Renal pelvis (tissue), 1 donor: ENCODE measurements at regions not wholly inside any gene's neighbourhood (a gene's known extent, or its start where the extent isn't known, plus 50 kb on each side); places are given as distances from the start of the nearest gene placed in this dataset.
A peak's percentile ranks its signal among the peaks of the same experiment; 100 is the strongest.

Experiments
- DNase-seq: peaks from one replicate; pipeline ENCODE4 v3.0.0-alpha.2; 2013

DNA sequence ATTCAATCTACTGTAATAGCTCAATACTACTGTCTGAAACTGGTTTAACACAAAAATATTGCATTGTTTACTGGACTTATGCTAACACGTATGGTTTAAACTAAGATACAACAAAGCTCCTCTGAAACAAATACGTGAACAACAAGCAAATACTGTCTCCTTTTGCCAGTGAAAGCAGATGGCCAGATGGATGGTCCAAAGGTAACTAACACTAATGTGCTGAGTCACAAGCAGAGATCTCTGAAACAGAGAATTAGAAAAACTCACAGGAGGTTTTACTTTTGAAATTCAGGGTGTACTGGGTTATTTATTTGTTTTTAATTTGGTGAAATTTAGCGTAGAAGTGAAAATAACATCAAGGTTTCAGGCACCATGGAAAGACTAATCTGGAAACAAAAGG, 124.3 kb upstream of the SOX4 start:
- DNase-seq: no peak

DNA sequence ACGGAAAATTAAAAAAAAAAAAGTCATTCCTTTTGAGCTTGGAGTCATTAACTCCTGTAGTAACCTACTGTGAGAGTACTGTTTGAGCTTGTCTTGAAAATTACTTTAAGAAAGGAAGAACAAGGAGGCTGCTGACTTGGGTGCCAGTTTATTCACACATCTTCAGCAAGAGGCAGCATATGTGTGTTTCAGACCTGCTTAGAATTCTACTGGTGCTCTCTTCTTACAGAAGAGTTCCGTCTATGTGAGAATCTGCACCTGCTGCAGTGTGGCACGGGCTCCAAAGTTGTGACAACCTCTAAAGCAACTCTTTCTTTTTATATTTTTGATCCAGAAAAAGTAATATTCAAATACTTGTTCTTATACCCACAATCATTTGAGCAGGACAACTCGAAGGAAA, 117.4 kb upstream of the SOX4 start:
- no peak for DNase-seq

DNA sequence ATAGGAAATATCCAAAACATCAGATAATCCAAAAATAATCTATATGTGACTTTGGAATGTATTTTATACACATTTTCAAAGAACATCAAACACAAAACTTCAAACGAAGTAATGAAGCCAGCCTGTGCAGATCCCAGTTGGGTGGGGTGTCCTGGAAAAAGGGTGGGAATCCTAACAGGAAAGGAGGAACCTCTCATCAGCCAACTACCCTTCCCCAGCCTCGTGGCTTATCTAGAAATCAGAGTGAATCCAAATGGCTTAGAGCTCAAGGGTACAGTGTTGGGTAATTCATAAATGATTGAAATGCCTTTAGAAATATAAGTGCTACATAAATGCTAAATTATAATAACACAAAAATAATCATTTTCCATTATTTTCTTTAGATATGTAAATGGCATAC, 115.1 kb upstream of the SOX4 start:
- DNase-seq: no peak

GRCh38 chr6:21478883-21479539, 114.5 kb upstream of the SOX4 start:
- peak; percentile 61 for DNase-seq

GRCh38 chr6:21486115-21486514, 107.4 kb upstream of the SOX4 start:
- DNase-seq: no peak

- no peak for DNase-seq
Measured at GRCh38 chr6:21489826-21490225, 103.7 kb upstream of the SOX4 start.

- DNase-seq: no peak
Measured at GRCh38 chr6:21491955-21492354, 101.6 kb upstream of the SOX4 start.

GRCh38 chr6:21494505-21494904, 99.0 kb upstream of the SOX4 start:
- DNase-seq: no peak

GRCh38 chr6:21496196-21496595, 97.4 kb upstream of the SOX4 start:
- no peak for DNase-seq

GRCh38 chr6:21496706-21497105, 96.8 kb upstream of the SOX4 start:
- no peak for DNase-seq

GRCh38 chr6:21500314-21501020, 93.1 kb upstream of the SOX4 start:
- DNase-seq: no peak

GRCh38 chr6:21501021-21501354, 92.6 kb upstream of the SOX4 start:
- peak; percentile 57 for DNase-seq

DNA sequence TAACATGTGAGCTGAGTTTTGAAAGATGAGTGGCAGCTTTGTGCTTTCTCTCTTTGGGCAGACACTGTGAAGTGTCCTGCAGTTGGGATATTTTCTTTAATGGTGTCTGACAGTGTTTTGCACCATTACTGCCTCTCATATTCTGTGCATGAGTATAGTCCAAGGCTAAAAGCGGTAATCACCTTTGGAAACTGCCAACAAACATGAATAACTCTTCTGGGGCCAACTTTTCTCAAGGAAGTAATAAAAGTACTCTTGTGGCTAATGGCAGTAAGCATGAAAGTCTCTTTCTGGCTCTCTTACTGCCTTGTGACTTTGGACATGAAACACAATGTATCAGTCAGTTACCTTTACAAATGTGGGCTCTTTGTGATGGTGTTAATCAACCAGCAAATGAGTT, 91.7 kb upstream of the SOX4 start:
- DNase-seq: no peak

DNA sequence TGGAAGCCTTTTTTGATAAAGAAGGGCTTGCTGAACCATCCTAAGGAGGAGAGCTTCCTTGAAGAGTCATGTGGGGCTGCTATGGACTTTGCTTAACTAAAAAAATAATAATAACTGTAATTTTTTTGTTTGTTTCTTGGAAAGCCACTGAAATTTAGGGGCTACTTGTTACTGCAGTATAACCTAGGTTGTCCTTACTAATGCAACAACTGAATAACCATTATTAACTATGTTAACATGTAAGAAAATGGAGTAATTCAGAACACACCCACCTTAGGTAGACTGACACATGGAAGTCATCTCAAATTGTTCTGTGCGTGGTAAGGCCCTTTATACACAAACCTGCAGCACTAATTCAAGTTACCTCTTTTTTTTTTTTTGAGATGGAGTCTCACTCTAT, 90.9 kb upstream of the SOX4 start:
- DNase-seq: no peak

GRCh38 chr6:21504790-21505189, 88.8 kb upstream of the SOX4 start:
- no peak for DNase-seq

- DNase-seq: no peak
Measured at GRCh38 chr6:21505574-21505990, 88.0 kb upstream of the SOX4 start.

DNA sequence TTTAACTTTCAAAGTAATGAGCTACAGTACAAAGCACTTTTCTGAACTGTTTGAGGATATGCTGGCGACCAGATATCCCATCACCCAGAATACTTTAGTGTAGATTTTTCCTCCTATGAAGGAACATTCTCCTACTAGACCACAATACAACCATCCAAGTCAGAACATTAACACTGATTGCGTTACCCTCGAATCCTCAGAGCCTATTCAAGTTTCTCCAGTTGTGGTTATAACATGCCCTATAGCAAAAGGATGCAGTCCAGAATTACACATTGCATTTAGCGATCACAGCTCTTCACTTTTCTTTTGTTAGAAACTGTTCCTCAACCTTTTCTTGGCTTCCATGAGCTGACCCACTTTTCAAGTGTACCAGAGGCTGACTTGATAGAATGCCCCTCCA, 87.4 kb upstream of the SOX4 start:
- DNase-seq: no peak

- DNase-seq: no peak
Measured at GRCh38 chr6:21507811-21508210, 85.7 kb upstream of the SOX4 start.

DNA sequence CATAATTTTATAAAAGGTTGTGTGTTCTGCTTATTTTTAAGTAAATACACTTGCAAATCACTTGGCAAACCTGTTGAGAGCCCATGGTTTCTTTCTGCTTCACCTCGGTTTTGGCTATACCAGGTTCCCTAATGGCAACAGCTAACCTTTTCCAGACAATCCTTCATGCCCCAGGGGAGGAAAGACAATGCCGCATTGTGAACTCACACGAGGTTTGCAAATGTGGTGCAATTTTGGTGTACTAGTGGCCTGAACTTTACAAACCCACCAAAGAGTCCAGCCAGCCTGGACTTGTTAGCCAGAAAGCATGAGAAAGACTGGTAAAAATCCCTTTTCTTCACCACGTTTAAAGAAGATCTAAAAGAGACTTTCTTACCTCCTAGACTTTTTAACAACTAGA, 84.8 kb upstream of the SOX4 start:
- DNase-seq: no peak

DNA sequence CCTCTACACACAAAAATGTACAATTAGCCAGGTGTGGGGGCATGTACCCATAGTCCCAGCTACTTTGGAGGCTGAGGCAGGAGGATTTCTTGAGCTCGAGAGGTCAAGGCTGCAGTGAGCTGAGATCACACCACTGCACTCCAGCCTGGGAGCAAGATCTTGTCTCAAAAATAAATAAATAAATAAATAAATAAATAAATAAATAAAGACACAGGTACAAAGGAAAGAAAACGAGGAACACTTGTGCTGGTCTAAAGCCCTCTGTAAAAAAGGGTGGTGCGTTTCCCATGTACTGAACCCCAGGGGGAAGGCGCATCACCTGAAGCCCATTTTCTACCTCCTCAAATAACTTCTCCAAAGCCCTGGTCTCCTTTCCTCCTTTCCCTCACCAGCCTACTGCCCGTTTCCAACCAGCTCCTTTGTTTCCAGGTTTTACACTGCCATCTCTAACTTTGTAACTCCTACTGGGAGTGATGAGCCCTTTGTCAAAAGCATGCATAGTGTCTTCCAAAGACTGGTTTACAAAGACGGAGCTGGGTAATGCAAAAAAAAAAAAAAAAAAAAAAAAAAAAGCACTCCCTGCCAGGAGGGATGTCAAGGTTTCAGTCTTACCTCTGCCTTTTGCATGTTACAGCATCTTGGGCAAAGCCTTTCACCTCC, 81.5 kb upstream of the SOX4 start:
- DNase-seq: no peak

- no peak for DNase-seq
Measured at GRCh38 chr6:21514288-21514687, 79.3 kb upstream of the SOX4 start.

GRCh38 chr6:21518317-21518716, 75.2 kb upstream of the SOX4 start:
- DNase-seq: no peak

- DNase-seq: no peak
Measured at GRCh38 chr6:21519642-21520041, 73.9 kb upstream of the SOX4 start.

DNA sequence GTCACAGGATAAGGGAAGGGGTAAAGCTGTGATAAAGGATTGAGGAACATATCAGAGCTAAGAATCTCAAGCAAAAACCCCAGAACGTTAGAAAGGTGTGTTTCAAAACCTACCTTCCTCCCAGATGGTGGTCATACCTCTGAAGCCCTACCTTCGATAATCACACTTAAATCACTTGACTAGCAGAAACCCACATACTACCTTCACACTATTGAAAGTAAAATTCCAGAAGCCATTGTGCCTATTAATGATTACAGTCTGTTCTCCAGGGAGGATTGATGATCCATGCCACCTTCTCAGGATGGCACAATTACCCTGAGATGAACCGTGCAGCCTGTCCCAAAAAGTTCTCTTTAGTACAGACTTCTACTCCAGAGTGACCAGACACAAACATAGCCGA, 72.3 kb upstream of the SOX4 start:
- no peak for DNase-seq
